ENCODE measurements at regions not wholly inside any gene's neighbourhood (a gene's known extent, or its start where the extent isn't known, plus 50 kb on each side); places are given as distances from the start of the nearest gene placed in this dataset.

DNA sequence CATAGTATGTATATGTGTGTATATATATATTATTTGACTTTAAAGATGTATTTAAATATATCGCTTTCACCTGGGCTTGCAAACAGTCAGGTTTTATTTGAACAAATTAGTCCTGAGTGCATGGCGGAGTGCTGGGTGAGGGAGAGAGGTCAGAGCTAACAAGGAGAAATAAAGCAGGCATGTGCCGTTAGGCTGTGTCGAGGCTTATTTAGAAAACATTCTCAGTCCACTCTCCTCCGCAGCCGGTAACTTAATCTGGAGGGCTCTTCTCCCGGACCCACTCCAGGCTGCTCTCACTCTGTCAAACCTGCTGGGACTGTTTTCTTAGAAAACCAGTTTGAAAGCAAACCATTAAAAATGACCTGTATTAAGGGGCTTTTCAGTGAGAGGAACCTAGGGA, 455.9 kb downstream of the MN1 start:
- no peak overlapping the region for H3K4me3 ChIP-seq (ENCODE audit: insufficient read depth, low read depth, low read length)
- no peak overlapping the region for H3K9ac ChIP-seq (ENCODE audit: low read length)
- no peaks in the 10 kb centered on the region for H3K27me3 Mint-ChIP-seq (ENCODE audit: low read depth, unreplicated experiment)
- H3K4me2 ChIP-seq (ENCODE audit: low read length): no peak overlapping the region
- peaks cover 4% of the 10 kb centered on the region for H3K4me1 Mint-ChIP-seq (ENCODE audit: low read depth, unreplicated experiment)
- no peaks in the 10 kb centered on the region for H3K27me3 ChIP-seq (ENCODE audit: insufficient read depth, low read length)
- FAIRE-seq (no peak), DNase-seq (ENCODE audit: low read depth) (no peak)
- H3K4me1 ChIP-seq (ENCODE audit: insufficient read depth, low read length): peaks cover 4% of the 10 kb centered on the region
- TF ChIP-seq CTCF (IDR thresholded peaks at IDR 0.05; ENCODE audit: insufficient read depth, low read depth, low read length) (no peak), EZH2 (IDR thresholded peaks at IDR 0.05; ENCODE audit: insufficient read depth, low read length) (no peak)
- no peak overlapping the region for H3K27ac Mint-ChIP-seq (ENCODE audit: unreplicated experiment)
- H3K4me3 Mint-ChIP-seq (ENCODE audit: unreplicated experiment): no peak overlapping the region
- H2AFZ ChIP-seq (ENCODE audit: low read depth, low read length): no peak overlapping the region
- no peaks in the 10 kb centered on the region for H3K9me3 ChIP-seq (ENCODE audit: insufficient read depth, low read depth, low read length)
- H3K79me2 ChIP-seq (ENCODE audit: insufficient read depth, low read length): no peaks in the 10 kb centered on the region
- H3K36me3 ChIP-seq (ENCODE audit: insufficient read depth, low read length): no peaks in the 10 kb centered on the region
- H4K20me1 ChIP-seq (ENCODE audit: insufficient read depth, low read length): no peaks in the 10 kb centered on the region
- no peaks in the 10 kb centered on the region for H3K9me3 Mint-ChIP-seq (ENCODE audit: unreplicated experiment)
- no peaks in the 10 kb centered on the region for H3K36me3 Mint-ChIP-seq (ENCODE audit: low read depth, unreplicated experiment)
- no peak overlapping the region for H3K27ac ChIP-seq (ENCODE audit: low read depth, low read length)

DNA sequence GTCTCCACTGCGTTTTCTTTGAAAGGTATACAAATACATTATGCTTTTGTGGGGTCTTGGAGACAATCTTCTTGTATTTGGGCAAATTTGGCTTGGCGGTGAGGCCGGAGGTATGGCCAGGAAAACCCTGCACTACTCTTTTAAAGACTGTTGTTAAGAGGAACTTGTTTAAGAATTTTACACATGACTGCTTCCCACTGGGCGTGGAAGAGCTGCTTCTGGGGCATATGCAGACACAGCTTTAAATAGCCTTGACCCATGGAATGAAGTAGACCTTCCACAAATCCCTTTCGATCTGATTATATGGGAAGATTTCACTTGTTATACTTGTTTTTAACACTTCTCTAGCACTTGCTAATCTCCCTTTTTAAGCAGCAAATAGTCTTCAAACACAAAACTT, 453.6 kb downstream of the MN1 start:
- Mint-ChIP-seq H3K36me3 (ENCODE audit: low read depth, unreplicated experiment) (no peaks in the 10 kb centered on the region), H3K27ac (ENCODE audit: unreplicated experiment) (no peak overlapping the region), H3K4me1 (ENCODE audit: low read depth, unreplicated experiment) (peaks cover 4% of the 10 kb centered on the region), H3K27me3 (ENCODE audit: low read depth, unreplicated experiment) (peaks cover 6% of the 10 kb centered on the region), H3K9me3 (ENCODE audit: unreplicated experiment) (no peaks in the 10 kb centered on the region), H3K4me3 (ENCODE audit: unreplicated experiment) (no peak overlapping the region)
- TF ChIP-seq CTCF (IDR thresholded peaks at IDR 0.05; ENCODE audit: insufficient read depth, low read depth, low read length): no peak
- TF ChIP-seq EZH2 (IDR thresholded peaks at IDR 0.05; ENCODE audit: insufficient read depth, low read length): no peak
- Histone ChIP-seq H4K20me1 (ENCODE audit: insufficient read depth, low read length) (no peaks in the 10 kb centered on the region), H3K4me2 (ENCODE audit: low read length) (peak overlapping the region; percentile 7), H3K4me3 (ENCODE audit: insufficient read depth, low read depth, low read length) (no peak overlapping the region), H3K4me1 (ENCODE audit: insufficient read depth, low read length) (peaks cover 9% of the 10 kb centered on the region), H3K36me3 (ENCODE audit: insufficient read depth, low read length) (no peaks in the 10 kb centered on the region), H3K9ac (ENCODE audit: low read length) (no peak overlapping the region), H3K27me3 (ENCODE audit: insufficient read depth, low read length) (no peaks in the 10 kb centered on the region), H3K79me2 (ENCODE audit: insufficient read depth, low read length) (no peaks in the 10 kb centered on the region), H2AFZ (ENCODE audit: low read depth, low read length) (peak overlapping the region; percentile 43), H3K27ac (ENCODE audit: low read depth, low read length) (no peak overlapping the region), H3K9me3 (ENCODE audit: insufficient read depth, low read depth, low read length) (no peaks in the 10 kb centered on the region)
- no peak for FAIRE-seq
- peak; percentile 75 for DNase-seq (ENCODE audit: low read depth)

DNA sequence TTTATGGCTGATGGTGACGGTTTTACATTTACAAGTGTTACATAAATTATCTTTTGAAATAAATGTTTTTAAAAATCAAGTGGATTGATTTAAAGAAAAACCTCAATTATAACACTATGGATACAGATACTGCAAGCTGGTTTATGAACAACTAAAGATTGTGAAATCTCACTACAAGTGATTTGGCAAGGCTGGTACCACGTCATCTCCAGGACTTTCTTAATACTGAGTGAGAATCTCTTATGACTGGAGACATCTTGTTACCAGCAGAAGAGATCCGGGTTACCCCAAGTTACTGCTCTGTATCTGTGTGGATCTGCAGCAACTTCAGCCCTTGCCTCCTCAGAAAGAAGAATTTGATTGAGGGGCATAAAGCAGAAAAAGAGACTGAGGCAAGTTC, 452.9 kb downstream of the MN1 start:
- H3K4me2 ChIP-seq (ENCODE audit: low read length): no peak overlapping the region

More for the DNA sequence above, 452.9 kb downstream of the MN1 start:
- H3K9me3 Mint-ChIP-seq (ENCODE audit: unreplicated experiment): no peaks in the 10 kb centered on the region
- no peaks in the 10 kb centered on the region for H3K79me2 ChIP-seq (ENCODE audit: insufficient read depth, low read length)
- no peak overlapping the region for H3K27ac Mint-ChIP-seq (ENCODE audit: unreplicated experiment)
- no peaks in the 10 kb centered on the region for H3K36me3 Mint-ChIP-seq (ENCODE audit: low read depth, unreplicated experiment)
- H3K4me1 ChIP-seq (ENCODE audit: insufficient read depth, low read length): peaks cover 9% of the 10 kb centered on the region
- H3K9me3 ChIP-seq (ENCODE audit: insufficient read depth, low read depth, low read length): no peaks in the 10 kb centered on the region
- FAIRE-seq (no peak), DNase-seq (ENCODE audit: low read depth) (peak; percentile 38)
- peaks cover 4% of the 10 kb centered on the region for H3K4me1 Mint-ChIP-seq (ENCODE audit: low read depth, unreplicated experiment)
- no peaks in the 10 kb centered on the region for H4K20me1 ChIP-seq (ENCODE audit: insufficient read depth, low read length)
- no peaks in the 10 kb centered on the region for H3K36me3 ChIP-seq (ENCODE audit: insufficient read depth, low read length)
- no peak overlapping the region for H3K4me3 ChIP-seq (ENCODE audit: insufficient read depth, low read depth, low read length)
- no peak overlapping the region for H3K27ac ChIP-seq (ENCODE audit: low read depth, low read length)
- no peak overlapping the region for H2AFZ ChIP-seq (ENCODE audit: low read depth, low read length)
- no peaks in the 10 kb centered on the region for H3K27me3 ChIP-seq (ENCODE audit: insufficient read depth, low read length)
- peaks cover 6% of the 10 kb centered on the region for H3K27me3 Mint-ChIP-seq (ENCODE audit: low read depth, unreplicated experiment)
- TF ChIP-seq EZH2 (IDR thresholded peaks at IDR 0.05; ENCODE audit: insufficient read depth, low read length) (no peak), CTCF (IDR thresholded peaks at IDR 0.05; ENCODE audit: insufficient read depth, low read depth, low read length) (no peak)
- H3K4me3 Mint-ChIP-seq (ENCODE audit: unreplicated experiment): no peak overlapping the region
- H3K9ac ChIP-seq (ENCODE audit: low read length): no peak overlapping the region

All from astrocyte (in vitro differentiated cells and primary cell).